Natural killer cell (primary cell): ENCODE measurements at regions not wholly inside any gene's neighbourhood (a gene's known extent, or its start where the extent isn't known, plus 50 kb on each side); places are given as distances from the start of the nearest gene placed in this dataset.

Source experiments
- ATAC-seq, 3 donors: fragments of 150-1000 bp in 2 of 3; fragments of 200-7000 bp in 1 of 3; cut with Tn5 transposase; 1 replicate in 1 of 3; 2 replicates in 2 of 3; pipeline ENCODE4 v1.10.0; 2021; ENCODE audit warnings: mild to moderate bottlenecking in 2 of 3, moderate library complexity in 2 of 3
- DNase-seq, 2 donors: peaks; one replicate each; pipeline versions ENCODE4 v3.0.0 to v3.0.0-alpha.2; 2013 to 2021; ENCODE audit warnings: mixed read lengths in 1 of 2
- H3K27ac ChIP-seq: one replicate; pipeline ENCODE4 v1.5.1; 2013; ENCODE audit warnings: mild to moderate bottlenecking, low read length
- H3K27me3 ChIP-seq: one replicate; pipeline ENCODE4 v1.6.1; 2013; ENCODE audit warnings: low read length; ENCODE audit not compliant: control insufficient read depth, insufficient read depth
- H3K36me3 ChIP-seq: one replicate; pipeline ENCODE4 v1.6.1; 2013; ENCODE audit warnings: low read length; ENCODE audit not compliant: control insufficient read depth, insufficient read depth
- H3K4me1 ChIP-seq: one replicate; pipeline ENCODE4 v1.6.1; 2013; ENCODE audit warnings: low read length; ENCODE audit not compliant: control insufficient read depth, insufficient read depth
- H3K4me3 ChIP-seq: one replicate; pipeline ENCODE4 v1.5.1; 2013; ENCODE audit warnings: low read length
- H3K9me3 ChIP-seq: one replicate; pipeline ENCODE4 v1.6.1; 2013; ENCODE audit warnings: low read length; ENCODE audit not compliant: control insufficient read depth, insufficient read depth
- H3K27ac Mint-ChIP-seq, 2 donors: one replicate each; pipeline ENCODE4 v1.8.0; 2022; ENCODE audit warnings: mild to moderate bottlenecking in 2 of 2, mixed read lengths in 2 of 2, moderate library complexity in 1 of 2
- H3K27me3 Mint-ChIP-seq, 2 donors: one replicate each; pipeline ENCODE4 v1.8.0; 2022; ENCODE audit warnings: low read depth in 2 of 2, mixed read lengths in 2 of 2
- H3K36me3 Mint-ChIP-seq: one replicate; pipeline ENCODE4 v1.8.0; 2022; ENCODE audit warnings: mixed read lengths
- H3K4me1 Mint-ChIP-seq, 2 donors: one replicate each; pipeline ENCODE4 v1.8.0; 2022; ENCODE audit warnings: mixed read lengths in 2 of 2
- H3K4me3 Mint-ChIP-seq: one replicate; pipeline ENCODE4 v1.8.0; 2022; ENCODE audit warnings: mild to moderate bottlenecking, moderate library complexity, mixed read lengths
- H3K9me3 Mint-ChIP-seq, 2 donors: one replicate each; pipeline ENCODE4 v1.8.0; 2022; ENCODE audit warnings: mixed read lengths in 2 of 2
- CTCF ChIP-seq: fragments of 200-600 bp; IDR thresholded peaks from one replicate; pipeline ENCODE4 v1.8.0; 2022; ENCODE audit warnings: antibody characterized with exemption
- WGBS: methylation state at CpG from one replicate; pipeline ENCODE4 v1.1.7; 2013; ENCODE audit warnings: missing lambda C conversion rate; ENCODE audit not compliant: insufficient coverage; 5-methylcytosine and 5-hydroxymethylcytosine counted together
- intact Hi-C: fragments of 100-400 bp; cut with micrococcal nuclease; formaldehyde crosslinking; loops from one replicate; pipeline ENCODE4 v1.14.2; 2022

DNA sequence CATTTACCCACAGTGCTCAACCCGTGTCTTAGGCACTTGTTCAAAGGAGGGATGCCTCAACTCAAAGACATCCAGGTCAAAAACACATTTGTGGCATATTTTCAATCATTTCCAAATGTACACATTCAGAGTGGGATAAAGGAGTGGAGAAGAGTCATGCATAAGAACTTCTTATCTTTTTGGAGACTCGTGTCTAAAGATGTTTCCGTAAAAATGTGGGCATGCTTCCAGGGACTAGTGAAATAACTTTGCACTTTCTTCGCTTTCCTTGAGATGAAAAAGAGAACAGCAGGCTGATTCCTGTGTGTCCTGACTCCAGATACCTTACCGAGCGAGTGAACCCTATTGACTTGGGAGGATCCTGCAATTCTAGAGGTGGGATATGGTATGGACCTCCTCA lies 256.6 kb upstream of the KCNJ16 start:
- Histone ChIP-seq H3K4me3 (no peak overlapping the region), H3K4me1 (no peaks in the 10 kb centered on the region), H3K9me3 (no peaks in the 10 kb centered on the region), H3K27me3 (no peaks in the 10 kb centered on the region), H3K27ac (no peak overlapping the region), H3K36me3 (no peaks in the 10 kb centered on the region)
- Mint-ChIP-seq H3K36me3 (no peaks in the 10 kb centered on the region), H3K27ac (no peak overlapping the region), H3K9me3 (peaks cover 0 to 2% of the 10 kb centered on the region in 2 donors), H3K4me1 (no peaks in the 10 kb centered on the region), H3K27me3 (no peaks in the 10 kb centered on the region), H3K4me3 (no peak overlapping the region)
- intact Hi-C loops, result no loop called here
- TF ChIP-seq CTCF, result no peak
- DNase-seq (no peak), ATAC-seq (no peak)
- 86% methylated on average over 6 of the region's 6 CpGs for WGBS

DNA sequence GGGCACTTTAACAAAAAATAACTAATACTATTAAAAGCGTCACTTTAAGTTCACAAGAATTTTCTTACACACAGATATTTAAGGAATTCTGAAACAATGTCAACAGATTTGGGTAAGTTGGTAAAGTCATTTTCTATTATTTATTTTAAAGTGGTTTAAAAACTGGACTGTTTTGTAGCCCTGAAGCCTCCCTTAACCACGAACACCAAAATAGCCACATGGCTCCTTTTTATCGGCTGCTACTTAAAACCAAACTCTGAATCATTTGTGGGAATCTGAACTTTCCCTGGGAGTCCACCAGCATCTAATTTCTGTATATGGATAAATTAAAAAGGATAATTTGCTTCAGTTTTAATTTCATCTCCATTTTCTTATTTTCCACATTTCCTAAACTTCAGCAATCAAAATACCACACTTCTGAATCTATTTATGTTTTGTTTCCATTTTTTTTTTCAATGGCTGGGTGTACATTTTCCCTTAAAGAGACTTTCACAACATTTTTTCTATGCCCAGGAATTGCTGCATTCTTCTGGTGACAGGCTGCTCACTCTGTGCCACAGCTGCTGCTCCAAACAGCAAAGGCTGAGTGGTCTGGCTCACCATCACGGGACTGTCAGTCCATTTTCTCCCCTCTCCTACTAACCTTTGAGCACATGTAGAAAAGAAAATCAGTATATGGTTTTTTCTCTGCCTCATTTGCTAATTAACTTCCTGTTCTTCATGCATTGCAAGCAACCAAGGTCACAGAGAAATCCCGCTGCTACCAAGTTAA lies 255.5 kb upstream of the KCNJ16 start:
- TF ChIP-seq CTCF, result no peak
- WGBS, result 73% methylated on average over 4 of the region's 5 CpGs
- Histone ChIP-seq H3K36me3 (no peaks in the 10 kb centered on the region), H3K4me1 (no peaks in the 10 kb centered on the region), H3K9me3 (no peaks in the 10 kb centered on the region), H3K4me3 (no peak overlapping the region), H3K27me3 (no peaks in the 10 kb centered on the region), H3K27ac (no peak overlapping the region)
- H3K27me3 Mint-ChIP-seq, result no peaks in the 10 kb centered on the region
- DNase-seq, result no peak
- H3K9me3 Mint-ChIP-seq, result peaks cover 0 to 5% of the 10 kb centered on the region in 2 donors
- no peak overlapping the region for H3K4me3 Mint-ChIP-seq
- H3K27ac Mint-ChIP-seq, result no peak overlapping the region
- intact Hi-C loops, result no loop called here
- H3K36me3 Mint-ChIP-seq, result no peaks in the 10 kb centered on the region
- no peaks in the 10 kb centered on the region for H3K4me1 Mint-ChIP-seq
- no peak for ATAC-seq

DNA sequence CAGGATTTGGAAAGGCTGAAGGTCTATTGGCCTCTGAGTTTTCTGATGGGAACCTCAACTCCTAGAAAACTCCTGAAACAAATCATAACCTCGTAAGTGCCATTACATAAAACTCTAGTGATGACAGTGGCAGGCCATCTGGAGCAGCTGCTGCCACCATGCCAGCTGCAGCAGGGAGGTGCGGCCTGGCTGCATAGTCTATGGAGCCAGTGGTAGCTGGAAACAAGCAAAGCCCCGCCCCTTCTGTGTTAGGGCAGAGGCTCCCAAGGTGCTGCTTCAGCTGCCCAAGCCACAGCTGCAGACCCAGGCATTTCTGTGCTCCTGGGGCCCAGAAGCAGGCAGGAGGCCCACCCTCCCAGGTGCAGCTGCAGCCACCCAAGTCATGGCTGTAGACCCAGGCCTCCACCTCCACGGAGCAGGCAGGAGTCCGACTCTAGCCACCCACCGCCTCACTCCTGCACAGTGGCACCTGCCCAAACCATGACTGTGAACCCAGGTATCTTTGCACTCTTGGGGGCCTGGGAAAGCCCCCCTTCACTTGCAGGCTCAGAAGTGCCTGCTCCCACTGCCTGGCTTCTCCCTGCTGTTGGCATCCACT lies 254.1 kb upstream of the KCNJ16 start:
- H3K27me3 Mint-ChIP-seq, result no peaks in the 10 kb centered on the region
- DNase-seq (no peak), ATAC-seq (no peak)
- no peak overlapping the region for H3K27ac ChIP-seq
- H3K9me3 ChIP-seq, result no peaks in the 10 kb centered on the region
- WGBS, result 91% methylated on average over 6 of the region's 6 CpGs
- TF ChIP-seq CTCF, result no peak
- intact Hi-C loops, result no loop called here
- H3K27ac Mint-ChIP-seq, result no peak overlapping the region
- H3K4me1 ChIP-seq, result no peaks in the 10 kb centered on the region
- no peaks in the 10 kb centered on the region for H3K4me1 Mint-ChIP-seq
- H3K36me3 Mint-ChIP-seq, result no peaks in the 10 kb centered on the region
- no peaks in the 10 kb centered on the region for H3K36me3 ChIP-seq
- peaks cover 0 to 8% of the 10 kb centered on the region in 2 donors for H3K9me3 Mint-ChIP-seq
- no peak overlapping the region for H3K4me3 Mint-ChIP-seq
- H3K4me3 ChIP-seq, result no peak overlapping the region
- H3K27me3 ChIP-seq, result no peaks in the 10 kb centered on the region
